ENCODE measurements at regions not wholly inside any gene's neighbourhood (a gene's known extent, or its start where the extent isn't known, plus 50 kb on each side); places are given as distances from the start of the nearest gene placed in this dataset.

DNA sequence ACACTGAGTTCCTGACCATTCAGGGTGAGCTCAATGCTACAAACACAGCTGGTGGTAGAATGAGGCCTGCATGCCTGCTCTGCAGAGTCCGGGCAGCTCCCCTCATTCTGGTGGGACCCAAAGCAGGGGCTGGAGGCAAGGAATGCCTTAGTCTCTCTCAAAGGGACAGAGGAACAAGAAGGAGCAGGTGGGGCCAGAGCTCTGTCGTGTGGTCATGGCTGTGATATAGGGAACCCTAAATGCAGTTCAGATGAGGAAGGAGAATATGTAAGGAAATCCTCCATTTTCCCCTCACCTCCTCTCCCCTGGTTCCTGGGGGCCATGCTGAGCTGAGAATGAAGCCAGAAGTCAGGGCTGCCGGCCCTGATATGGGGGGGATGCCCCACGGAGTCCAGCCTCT, 334.3 kb downstream of the CYP26B1 start:
- no peaks in the 10 kb centered on the region for H3K4me1 ChIP-seq (ENCODE audit: control insufficient read depth in 2 of 3, insufficient read depth in 2 of 3, low read depth in 1 of 3, low read length in 3 of 3)
- no peak for FAIRE-seq
- no peak overlapping the region for H3K9ac ChIP-seq (ENCODE audit: low read length in 3 of 3)
- intact Hi-C loops (cut with DNase I): no loop called here
- no peak for DNase-seq
- no peak overlapping the region for H3K27ac ChIP-seq (ENCODE audit: low read depth in 2 of 2, low read length in 2 of 2)
- no peak overlapping the region for H3K4me3 ChIP-seq (ENCODE audit: low read length in 3 of 3)
- no peak for TF ChIP-seq CTCF (IDR thresholded peaks at IDR 0.05; ENCODE audit: borderline replicate concordance, extremely low read depth, insufficient read depth)
- no peaks in the 10 kb centered on the region for H3K36me3 ChIP-seq (ENCODE audit: control insufficient read depth in 2 of 3, insufficient read depth in 3 of 3, low read length in 3 of 3)
- H3K27me3 ChIP-seq (ENCODE audit: control insufficient read depth, insufficient read depth, low read length): no peaks in the 10 kb centered on the region
- H3K9me3 ChIP-seq (ENCODE audit: control insufficient read depth in 2 of 3, insufficient read depth in 1 of 3, low read length in 3 of 3): no peaks in the 10 kb centered on the region

DNA sequence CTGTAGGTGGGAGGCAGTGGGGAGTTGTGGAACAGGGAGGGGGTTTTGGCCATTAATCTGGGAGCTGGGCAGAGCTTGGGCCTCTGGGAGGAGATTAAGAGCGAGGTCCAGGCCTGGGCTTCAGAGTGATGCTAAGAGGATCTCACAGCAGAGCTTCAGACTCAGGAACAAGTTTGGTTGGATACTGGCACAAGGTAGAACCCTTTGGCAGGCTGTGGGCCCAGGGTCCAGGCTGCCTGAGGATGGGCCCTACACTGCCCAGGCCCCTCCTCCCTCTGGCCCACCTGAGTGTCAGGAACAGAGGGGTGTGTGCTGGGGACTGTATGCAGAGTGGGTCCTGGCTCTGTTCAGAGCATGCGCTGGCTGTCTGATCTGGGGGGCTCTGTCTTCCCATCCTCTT, 334.9 kb downstream of the CYP26B1 start:
- Histone ChIP-seq H3K36me3 (ENCODE audit: control insufficient read depth in 2 of 3, insufficient read depth in 3 of 3, low read length in 3 of 3) (no peaks in the 10 kb centered on the region), H3K9me3 (ENCODE audit: control insufficient read depth in 2 of 3, insufficient read depth in 1 of 3, low read length in 3 of 3) (no peaks in the 10 kb centered on the region), H3K4me1 (ENCODE audit: control insufficient read depth in 2 of 3, insufficient read depth in 2 of 3, low read depth in 1 of 3, low read length in 3 of 3) (no peaks in the 10 kb centered on the region), H3K27ac (ENCODE audit: low read depth in 2 of 2, low read length in 2 of 2) (no peak overlapping the region), H3K27me3 (ENCODE audit: control insufficient read depth, insufficient read depth, low read length) (no peaks in the 10 kb centered on the region), H3K9ac (ENCODE audit: low read length in 3 of 3) (no peak overlapping the region), H3K4me3 (ENCODE audit: low read length in 3 of 3) (no peak overlapping the region)
- no peak for FAIRE-seq
- DNase-seq: no peak
- intact Hi-C loops (cut with DNase I): no loop called here
- no peak for TF ChIP-seq CTCF (IDR thresholded peaks at IDR 0.05; ENCODE audit: borderline replicate concordance, extremely low read depth, insufficient read depth)

DNA sequence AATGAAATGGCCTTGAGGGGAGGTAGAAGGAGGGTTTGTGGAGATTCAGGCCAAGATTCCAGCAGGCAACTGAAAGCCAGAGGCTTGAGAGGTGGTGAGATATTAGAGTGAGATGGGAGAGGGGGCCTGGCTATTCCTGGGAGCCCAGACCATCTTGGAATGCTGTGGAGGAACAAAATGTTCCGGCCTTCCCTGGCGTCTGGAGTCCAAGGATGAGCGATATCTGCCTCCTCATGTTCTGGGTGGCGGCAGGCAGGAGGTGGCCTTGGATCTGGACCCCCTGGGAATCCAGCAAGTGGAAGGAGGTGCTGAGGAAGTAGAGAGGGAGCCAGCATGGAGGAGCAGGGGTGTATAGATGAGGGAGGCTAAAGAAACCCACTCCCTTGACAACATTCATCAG, 335.9 kb downstream of the CYP26B1 start:
- no peaks in the 10 kb centered on the region for H3K4me1 ChIP-seq (ENCODE audit: control insufficient read depth in 2 of 3, insufficient read depth in 2 of 3, low read depth in 1 of 3, low read length in 3 of 3)
- no peak overlapping the region for H3K9ac ChIP-seq (ENCODE audit: low read length in 3 of 3)
- H3K4me3 ChIP-seq (ENCODE audit: low read length in 3 of 3): no peak overlapping the region
- DNase-seq (no peak), FAIRE-seq (no peak)
- no peak overlapping the region for H3K27ac ChIP-seq (ENCODE audit: low read depth in 2 of 2, low read length in 2 of 2)
- no peak for TF ChIP-seq CTCF (IDR thresholded peaks at IDR 0.05; ENCODE audit: borderline replicate concordance, extremely low read depth, insufficient read depth)
- H3K27me3 ChIP-seq (ENCODE audit: control insufficient read depth, insufficient read depth, low read length): no peaks in the 10 kb centered on the region
- H3K36me3 ChIP-seq (ENCODE audit: control insufficient read depth in 2 of 3, insufficient read depth in 3 of 3, low read length in 3 of 3): no peaks in the 10 kb centered on the region
- intact Hi-C loops (cut with DNase I): no loop called here
- H3K9me3 ChIP-seq (ENCODE audit: control insufficient read depth in 2 of 3, insufficient read depth in 1 of 3, low read length in 3 of 3): no peaks in the 10 kb centered on the region

DNA sequence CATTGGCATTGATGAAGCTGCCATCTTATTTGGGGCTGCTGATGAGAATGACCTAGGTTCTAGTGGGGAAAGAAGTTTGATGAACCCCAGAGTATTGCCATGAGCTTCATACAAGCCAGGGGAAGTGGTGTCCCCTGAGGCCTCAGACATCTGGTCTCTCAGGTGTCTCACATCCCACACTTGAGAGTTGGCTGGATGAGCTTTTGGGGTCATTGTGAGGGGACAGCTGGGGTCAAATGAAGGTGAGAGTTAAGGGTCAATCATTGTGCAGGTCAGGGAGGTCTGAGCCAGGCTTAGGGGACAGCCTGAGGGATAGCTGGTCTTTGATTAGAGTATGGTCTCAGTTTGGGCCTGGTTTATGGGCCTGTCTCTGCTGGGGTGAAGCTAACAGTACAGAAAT, 336.5 kb downstream of the CYP26B1 start:
- Histone ChIP-seq H3K9ac (ENCODE audit: low read length in 3 of 3) (no peak overlapping the region), H3K27ac (ENCODE audit: low read depth in 2 of 2, low read length in 2 of 2) (no peak overlapping the region), H3K9me3 (ENCODE audit: control insufficient read depth in 2 of 3, insufficient read depth in 1 of 3, low read length in 3 of 3) (no peaks in the 10 kb centered on the region), H3K27me3 (ENCODE audit: control insufficient read depth, insufficient read depth, low read length) (no peaks in the 10 kb centered on the region), H3K4me1 (ENCODE audit: control insufficient read depth in 2 of 3, insufficient read depth in 2 of 3, low read depth in 1 of 3, low read length in 3 of 3) (no peaks in the 10 kb centered on the region), H3K36me3 (ENCODE audit: control insufficient read depth in 2 of 3, insufficient read depth in 3 of 3, low read length in 3 of 3) (no peaks in the 10 kb centered on the region), H3K4me3 (ENCODE audit: low read length in 3 of 3) (no peak overlapping the region)
- DNase-seq (no peak), FAIRE-seq (no peak)
- no peak for TF ChIP-seq CTCF (IDR thresholded peaks at IDR 0.05; ENCODE audit: borderline replicate concordance, extremely low read depth, insufficient read depth)
- intact Hi-C loops (cut with DNase I): no loop called here
